CD4-positive, alpha-beta T cell (primary cell): ENCODE measurements at regions not wholly inside any gene's neighbourhood (a gene's known extent, or its start where the extent isn't known, plus 50 kb on each side); places are given as distances from the start of the nearest gene placed in this dataset.

ENCODE experiments used
- ATAC-seq: fragments of 200-7000 bp; cut with Tn5 transposase; one replicate; pipeline ENCODE4 v1.10.0; 2022; ENCODE audit warnings: mild to moderate bottlenecking; ENCODE audit not compliant: poor library complexity
- CTCF ChIA-PET: fragments of 350-600 bp; sonication (Branson Sonifier 250); formaldehyde crosslinking; loops from one replicate; lab custom pipeline; 2021; ENCODE audit warnings: antibody characterized with exemption, inconsistent platforms; lab: Charles Lee
- POLR2A ChIA-PET: fragments of 350-600 bp; sonication (Branson Sonifier 250); formaldehyde crosslinking; loops from one replicate; lab custom pipeline; 2021; ENCODE audit warnings: antibody characterized with exemption, inconsistent platforms; lab: Charles Lee
- DNase-seq, 14 experiments: peaks; one replicate each; pipeline ENCODE4 v3.0.0-alpha.2; 2013 to 2020; ENCODE audit warnings: mixed read lengths in 2 of 14
- H3K27ac ChIP-seq, 2 donors: one replicate each; pipeline versions ENCODE4 v1.5.1 to v1.7.0; 2013; ENCODE audit warnings: low read length in 2 of 2, low read depth in 1 of 2, mild to moderate bottlenecking in 1 of 2
- H3K27me3 ChIP-seq, 2 experiments: 1 replicate in 1 of 2; 2 replicates in 1 of 2; pipeline versions ENCODE4 v1.6.1 to v1.7.0; 2013; ENCODE audit warnings: low read length in 2 of 2, control low read depth in 1 of 2, mild to moderate bottlenecking in 1 of 2, moderate library complexity in 1 of 2; ENCODE audit not compliant: insufficient read depth in 2 of 2, control insufficient read depth in 1 of 2
- H3K36me3 ChIP-seq: one replicate; pipeline ENCODE4 v1.6.1; 2013; ENCODE audit warnings: low read length, control low read depth; ENCODE audit not compliant: insufficient read depth
- H3K4me1 ChIP-seq: one replicate; pipeline ENCODE4 v1.6.1; 2013; ENCODE audit warnings: low read length, control low read depth; ENCODE audit not compliant: insufficient read depth
- H3K4me3 ChIP-seq: one replicate; pipeline ENCODE4 v1.5.1; 2013; ENCODE audit warnings: mild to moderate bottlenecking, low read length, moderate library complexity
- H3K9me3 ChIP-seq, 2 experiments: 1 replicate in 1 of 2; 2 replicates in 1 of 2; pipeline versions ENCODE4 v1.6.1 to v1.7.0; 2013; ENCODE audit warnings: low read length in 2 of 2, mild to moderate bottlenecking in 2 of 2, control low read depth in 1 of 2, moderate library complexity in 1 of 2; ENCODE audit not compliant: control insufficient read depth in 1 of 2, insufficient read depth in 1 of 2
- H3K27ac Mint-ChIP-seq: one replicate; pipeline ENCODE4 v1.8.0; 2020; ENCODE audit warnings: mixed read lengths
- H3K27me3 Mint-ChIP-seq: one replicate; pipeline ENCODE4 v1.8.0; 2021; ENCODE audit warnings: mixed read lengths
- H3K36me3 Mint-ChIP-seq: one replicate; pipeline ENCODE4 v1.8.0; 2021; ENCODE audit warnings: low read depth, mixed read lengths
- H3K4me1 Mint-ChIP-seq: one replicate; pipeline ENCODE4 v1.8.0; 2021; ENCODE audit warnings: low read depth, mixed read lengths
- H3K4me3 Mint-ChIP-seq: one replicate; pipeline ENCODE4 v1.8.0; 2020; ENCODE audit warnings: mild to moderate bottlenecking, mixed read lengths
- H3K9me3 Mint-ChIP-seq: one replicate; pipeline ENCODE4 v1.8.0; 2020; ENCODE audit warnings: mixed read lengths
- CTCF ChIP-seq: fragments of 200-600 bp; IDR thresholded peaks from one replicate; pipeline ENCODE4 v1.8.0; 2022; ENCODE audit warnings: antibody characterized with exemption, mild to moderate bottlenecking
- intact Hi-C, 2 experiments: fragments of 100-400 bp; cut with DNase I in 1 of 2; cut with micrococcal nuclease in 1 of 2; formaldehyde crosslinking; loops; one replicate each; pipeline versions ENCODE4 v1.15.1 to v1.9.0; 2023 to 2025; cut with DNase I, micrococcal nuclease

GRCh38 chr10:83564889-83565588 is 574.3 kb upstream of the GHITM start:
- POLR2A ChIA-PET, result no interaction called here
- Histone ChIP-seq H3K27ac (no peak overlapping the region), H3K36me3 (no peaks in the 10 kb centered on the region), H3K4me3 (no peak overlapping the region), H3K4me1 (no peaks in the 10 kb centered on the region), H3K27me3 (no peaks in the 10 kb centered on the region), H3K9me3 (peaks cover 0 to 10% of the 10 kb centered on the region in 2 experiments)
- Mint-ChIP-seq H3K36me3 (no peaks in the 10 kb centered on the region), H3K4me3 (no peak overlapping the region), H3K27ac (no peak overlapping the region), H3K27me3 (no peaks in the 10 kb centered on the region), H3K9me3 (peaks cover 6% of the 10 kb centered on the region), H3K4me1 (no peaks in the 10 kb centered on the region)
- intact Hi-C loops, result no loop called here
- no peak for TF ChIP-seq CTCF
- ATAC-seq (no peak), DNase-seq (no peak)
- CTCF ChIA-PET, result no interaction called here

GRCh38 chr10:83572036-83572435 is 567.3 kb upstream of the GHITM start:
- no peaks in the 10 kb centered on the region for H3K4me1 Mint-ChIP-seq
- no peak overlapping the region for H3K4me3 Mint-ChIP-seq
- ATAC-seq, result no peak
- Histone ChIP-seq H3K36me3 (no peaks in the 10 kb centered on the region), H3K27ac (no peak overlapping the region), H3K9me3 (peaks cover 0 to 4% of the 10 kb centered on the region in 2 experiments), H3K4me1 (no peaks in the 10 kb centered on the region), H3K27me3 (no peaks in the 10 kb centered on the region), H3K4me3 (no peak overlapping the region)
- no peak overlapping the region for H3K27ac Mint-ChIP-seq
- peaks cover 3% of the 10 kb centered on the region for H3K9me3 Mint-ChIP-seq
- ChIA-PET CTCF (no interaction called here), POLR2A (no interaction called here)
- no peaks in the 10 kb centered on the region for H3K36me3 Mint-ChIP-seq
- H3K27me3 Mint-ChIP-seq, result no peaks in the 10 kb centered on the region
- no peak for TF ChIP-seq CTCF
- DNase-seq, result no peak
- intact Hi-C loops, result no loop called here

GRCh38 chr10:83574770-83575169 is 564.5 kb upstream of the GHITM start:
- intact Hi-C loops, result no loop called here
- Mint-ChIP-seq H3K4me1 (no peaks in the 10 kb centered on the region), H3K27me3 (no peaks in the 10 kb centered on the region), H3K36me3 (no peaks in the 10 kb centered on the region), H3K4me3 (no peak overlapping the region), H3K9me3 (peaks cover 10% of the 10 kb centered on the region), H3K27ac (no peak overlapping the region)
- no peak overlapping the region for H3K27ac ChIP-seq
- POLR2A ChIA-PET, result no interaction called here
- TF ChIP-seq CTCF, result no peak
- no peak for DNase-seq
- CTCF ChIA-PET, result no interaction called here
- H3K4me3 ChIP-seq, result no peak overlapping the region
- H3K36me3 ChIP-seq, result no peaks in the 10 kb centered on the region
- peaks cover 0 to 10% of the 10 kb centered on the region in 2 experiments for H3K9me3 ChIP-seq
- no peaks in the 10 kb centered on the region for H3K27me3 ChIP-seq
- H3K4me1 ChIP-seq, result no peaks in the 10 kb centered on the region
- no peak for ATAC-seq
